ENCODE measurements at regions not wholly inside any gene's neighbourhood (a gene's known extent, or its start where the extent isn't known, plus 50 kb on each side); places are given as distances from the start of the nearest gene placed in this dataset.

GRCh38 chr6:132973514-132973993 is 159.2 kb downstream of the RPS12 start:
- no peak for DNase-seq (ENCODE audit: low read depth)

- no peak for DNase-seq (ENCODE audit: low read depth)
These were observed 159.8 kb downstream of the RPS12 start for GRCh38 chr6:132974122-132974521.

GRCh38 chr6:132977413-132977812 is 163.0 kb downstream of the RPS12 start:
- no peak for DNase-seq (ENCODE audit: low read depth)

- no peak for DNase-seq (ENCODE audit: low read depth)
These were observed 164.3 kb downstream of the RPS12 start for GRCh38 chr6:132978685-132979084.

- no peak for DNase-seq (ENCODE audit: low read depth)
These were observed 179.4 kb downstream of the RPS12 start for GRCh38 chr6:132993738-132994137.

- no peak for DNase-seq (ENCODE audit: low read depth)
These were observed 180.6 kb downstream of the RPS12 start for GRCh38 chr6:132995009-132995408.

GRCh38 chr6:132995432-132995831 is 181.1 kb downstream of the RPS12 start:
- DNase-seq (ENCODE audit: low read depth), result no peak

GRCh38 chr6:132998418-132998817 is 184.0 kb downstream of the RPS12 start:
- no peak for DNase-seq (ENCODE audit: low read depth)

GRCh38 chr6:133001040-133001565 is 186.7 kb downstream of the RPS12 start:
- no peak for DNase-seq (ENCODE audit: low read depth)

GRCh38 chr6:133004304-133004884 is 190.0 kb downstream of the RPS12 start:
- no peak for DNase-seq (ENCODE audit: low read depth)

GRCh38 chr6:133012774-133013173 is 198.4 kb downstream of the RPS12 start:
- no peak for DNase-seq (ENCODE audit: low read depth)

GRCh38 chr6:133016631-133017030 is 202.3 kb downstream of the RPS12 start:
- no peak for DNase-seq (ENCODE audit: low read depth)

- peak; percentile 34 for DNase-seq (ENCODE audit: low read depth)
These were observed 203.2 kb downstream of the RPS12 start for GRCh38 chr6:133017581-133017980.

- DNase-seq (ENCODE audit: low read depth), result no peak
These were observed 212.3 kb downstream of the RPS12 start for GRCh38 chr6:133026705-133027104.

GRCh38 chr6:133033263-133033662 is 207.9 kb upstream of the EYA4 start:
- no peak for DNase-seq (ENCODE audit: low read depth)

- DNase-seq (ENCODE audit: low read depth), result no peak
These were observed 206.5 kb upstream of the EYA4 start for GRCh38 chr6:133034509-133035206.

GRCh38 chr6:133040094-133040802 is 200.9 kb upstream of the EYA4 start:
- DNase-seq (ENCODE audit: low read depth), result no peak

GRCh38 chr6:133040803-133041419 is 200.2 kb upstream of the EYA4 start:
- no peak for DNase-seq (ENCODE audit: low read depth)

- no peak for DNase-seq (ENCODE audit: low read depth)
These were observed 198.5 kb upstream of the EYA4 start for GRCh38 chr6:133042550-133043120.

- DNase-seq (ENCODE audit: low read depth), result no peak
These were observed 194.6 kb upstream of the EYA4 start for GRCh38 chr6:133046576-133046975.

- no peak for DNase-seq (ENCODE audit: low read depth)
These were observed 194.0 kb upstream of the EYA4 start for GRCh38 chr6:133047065-133047665.

- DNase-seq (ENCODE audit: low read depth), result no peak
These were observed 193.5 kb upstream of the EYA4 start for GRCh38 chr6:133047706-133048105.

All from non-pigmented ciliary epithelial cell (primary cell).